ENCODE measurements at regions not wholly inside any gene's neighbourhood (a gene's known extent, or its start where the extent isn't known, plus 50 kb on each side); places are given as distances from the start of the nearest gene placed in this dataset.

GRCh38 chr7:57344957-57345356 is 105.0 kb upstream of the ZNF716 start:
- TF ChIP-seq CTCF (IDR thresholded peaks at IDR 0.05; ENCODE audit: poor library complexity) (no peak), EZH2 (IDR thresholded peaks at IDR 0.05; ENCODE audit: borderline replicate concordance) (no peak), EZH2phosphoT487 (IDR thresholded peaks at IDR 0.05; ENCODE audit: low read depth, severe bottlenecking, unreplicated experiment) (no peak)
